DMS114 treated with DMSO at 0.1 percent for 48 hours (cell line): ENCODE measurements at regions not wholly inside any gene's neighbourhood (a gene's known extent, or its start where the extent isn't known, plus 50 kb on each side); places are given as distances from the start of the nearest gene placed in this dataset.
"Not testable (repeated sequence)": the region's sequence is repeated elsewhere in the genome, so short reads cannot be mapped to it uniquely, and the experiment has no call there.

ENCODE experiments used
- DNase-seq: peaks from one replicate; lab custom pipeline; 2025; ENCODE audit not compliant: unreplicated experiment; lab: John Stamatoyannopoulos, UW

DNA sequence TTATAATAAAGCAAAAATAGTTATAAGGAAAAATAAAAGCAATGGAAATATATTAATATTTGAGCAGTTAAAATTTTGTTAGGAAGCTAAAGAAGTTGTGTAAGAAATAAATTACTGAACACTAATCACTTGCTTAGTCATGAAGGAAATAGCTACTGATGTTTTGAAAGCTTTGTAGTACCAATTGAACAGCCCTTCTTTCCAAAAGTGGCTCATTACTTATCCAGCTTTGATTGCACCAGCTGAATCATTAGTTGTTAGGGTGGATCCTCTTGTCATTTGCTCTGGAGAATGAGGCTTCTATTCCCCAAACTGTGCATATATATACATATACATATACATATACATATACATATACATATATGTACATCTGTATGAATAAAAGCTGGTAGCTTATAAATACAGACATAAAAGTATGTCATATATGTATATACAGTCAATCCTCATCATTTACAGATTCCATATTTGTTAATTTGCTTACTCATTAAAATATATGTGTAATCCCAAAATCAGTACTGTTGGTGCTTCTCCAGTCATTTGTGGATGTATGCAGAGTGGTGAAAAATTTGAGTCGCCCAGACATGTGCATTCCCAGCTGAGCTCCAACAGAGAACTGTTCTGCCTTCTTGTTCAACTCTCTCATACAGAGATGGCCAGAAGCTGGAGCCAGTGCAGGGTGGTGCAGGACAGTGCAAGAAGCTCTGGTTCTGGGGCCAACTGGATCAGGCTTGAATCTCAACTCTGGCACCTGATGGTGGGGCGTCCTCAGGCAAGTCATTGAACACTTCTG is 214.1 kb downstream of the RPAP3 start:
- no peak for DNase-seq

DNA sequence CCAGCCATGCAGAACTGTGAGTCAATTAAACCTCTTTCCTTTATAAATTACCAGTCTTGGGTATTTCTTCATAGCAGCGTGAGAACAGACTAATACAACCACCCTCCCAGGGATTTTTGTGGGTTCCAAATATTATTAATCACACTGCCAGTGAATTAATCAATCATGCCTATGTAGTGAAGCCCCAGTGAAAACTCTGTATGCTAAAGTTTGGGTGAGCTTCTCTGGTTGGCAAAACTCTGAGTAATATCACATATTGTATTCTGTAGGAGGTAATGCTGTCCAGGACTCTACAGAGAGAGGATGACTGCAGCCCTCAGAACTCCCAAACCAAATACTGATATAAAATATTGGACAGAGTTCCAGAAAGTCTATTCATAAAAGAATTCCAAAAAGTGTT is 216.9 kb downstream of the RPAP3 start:
- no peak for DNase-seq

DNA sequence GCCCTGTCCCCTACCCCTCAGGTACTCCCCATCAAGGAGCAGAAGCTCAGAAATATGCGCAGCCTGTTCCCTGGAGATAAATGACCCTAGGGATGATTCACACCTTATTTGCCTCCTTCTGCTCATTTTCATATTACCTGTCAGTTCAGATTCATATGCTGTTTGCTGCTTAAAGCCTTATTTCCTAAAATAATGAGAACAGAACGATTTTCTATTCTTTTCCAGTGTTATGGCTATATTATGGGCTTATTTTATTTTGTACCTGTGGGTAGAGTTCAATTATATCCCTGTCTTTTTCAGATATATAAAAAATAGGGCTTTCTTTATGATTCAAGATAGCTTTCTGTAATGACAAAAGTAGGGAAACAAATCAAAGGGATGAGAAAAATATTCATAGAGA is 224.8 kb downstream of the RPAP3 start:
- no peak for DNase-seq

DNA sequence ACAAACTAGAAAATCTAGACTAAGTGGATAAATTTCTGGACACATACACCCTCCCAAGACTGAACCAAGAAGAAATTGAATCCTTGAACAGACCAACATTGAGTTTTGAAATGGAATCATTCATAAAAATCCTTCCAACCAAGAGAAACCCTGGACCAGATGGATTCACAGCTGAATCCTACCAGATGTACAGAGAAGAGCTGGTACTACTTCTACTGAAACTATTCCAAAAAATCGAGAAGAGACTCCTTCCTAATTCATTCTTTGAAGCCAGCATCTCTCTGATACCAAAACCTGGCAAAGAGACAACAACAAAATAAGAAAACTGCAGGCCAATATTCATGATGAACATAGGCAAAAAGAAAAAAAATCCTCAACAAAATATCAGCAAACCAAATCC is 227.4 kb downstream of the RPAP3 start:
- DNase-seq, result no peak

DNA sequence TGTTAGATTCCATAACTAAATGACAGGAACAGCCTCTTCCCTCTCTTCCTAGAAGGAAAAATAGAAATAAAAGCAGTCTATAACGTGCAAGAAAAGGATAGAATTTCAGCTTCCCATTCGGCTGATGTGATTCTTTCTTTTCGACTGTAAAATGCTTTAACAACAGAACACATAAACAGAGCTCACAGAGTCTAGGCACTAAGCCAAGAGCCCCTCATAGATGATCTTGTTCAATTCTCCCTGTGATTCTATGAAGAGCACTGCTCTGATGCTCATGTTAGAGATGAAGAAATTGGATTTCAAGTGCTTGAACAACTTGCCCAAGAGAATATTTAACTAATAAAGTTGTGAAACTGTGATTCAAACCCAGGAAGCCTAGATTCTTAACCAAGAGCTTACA is 232.7 kb downstream of the RPAP3 start:
- DNase-seq, result no peak

DNA sequence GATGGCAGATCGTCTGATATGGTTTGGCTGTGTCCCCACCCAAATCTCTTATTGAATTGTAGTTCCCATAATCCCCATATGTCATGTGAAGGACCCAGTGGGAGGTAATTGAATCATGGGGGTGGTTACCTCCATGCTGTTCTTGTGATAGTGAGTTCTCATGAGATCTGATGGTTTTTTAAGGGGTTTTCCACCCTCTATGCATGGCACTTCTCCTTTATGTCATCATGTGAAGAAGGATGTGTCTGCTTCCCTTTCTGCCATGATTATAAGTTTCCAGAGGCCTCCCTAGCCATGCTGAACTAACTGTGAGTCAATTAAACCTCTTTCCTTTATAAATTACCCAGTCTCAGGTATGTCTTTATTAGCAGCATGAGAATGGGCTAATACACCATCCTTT is 235.5 kb downstream of the RPAP3 start:
- DNase-seq, result not testable (repeated sequence)

DNA sequence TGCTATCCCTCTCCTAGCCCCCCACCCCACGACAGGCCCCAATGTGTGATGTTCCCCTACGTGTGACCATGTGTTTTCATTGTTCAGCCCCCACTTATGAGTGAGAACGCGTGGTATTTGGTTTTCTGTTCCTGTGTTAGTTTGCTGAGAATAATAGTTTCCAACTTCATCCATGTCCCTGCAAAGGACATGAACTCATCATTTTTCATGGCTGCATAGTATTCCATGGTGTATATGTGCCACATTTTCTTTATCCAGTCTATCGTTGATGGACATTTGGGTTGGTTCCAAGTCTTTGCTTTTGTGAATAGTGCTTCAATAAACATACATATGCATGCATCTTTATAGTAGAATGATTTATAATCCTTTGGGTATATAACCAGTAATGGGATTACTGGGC is 241.9 kb downstream of the RPAP3 start:
- not testable (repeated sequence) for DNase-seq

DNA sequence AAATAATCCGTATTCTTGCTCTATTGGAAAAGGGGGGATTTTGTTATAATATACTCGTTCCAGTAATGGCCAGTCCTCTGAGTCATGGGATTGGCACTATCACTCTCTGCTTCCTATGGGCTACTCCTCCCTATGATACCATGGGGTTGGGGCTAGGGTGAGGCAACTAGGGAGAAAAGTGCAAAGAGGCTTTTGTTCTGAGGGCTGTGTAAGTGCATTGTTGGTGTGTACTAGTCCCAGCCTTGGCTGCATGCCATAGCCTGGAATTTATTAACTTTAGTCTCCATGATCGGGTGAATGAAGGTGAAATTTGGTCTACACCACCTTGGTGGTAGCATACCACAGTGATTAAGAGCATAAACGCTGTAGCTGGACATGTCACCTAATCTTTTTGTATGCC is 247.6 kb downstream of the RPAP3 start:
- DNase-seq, result no peak

DNA sequence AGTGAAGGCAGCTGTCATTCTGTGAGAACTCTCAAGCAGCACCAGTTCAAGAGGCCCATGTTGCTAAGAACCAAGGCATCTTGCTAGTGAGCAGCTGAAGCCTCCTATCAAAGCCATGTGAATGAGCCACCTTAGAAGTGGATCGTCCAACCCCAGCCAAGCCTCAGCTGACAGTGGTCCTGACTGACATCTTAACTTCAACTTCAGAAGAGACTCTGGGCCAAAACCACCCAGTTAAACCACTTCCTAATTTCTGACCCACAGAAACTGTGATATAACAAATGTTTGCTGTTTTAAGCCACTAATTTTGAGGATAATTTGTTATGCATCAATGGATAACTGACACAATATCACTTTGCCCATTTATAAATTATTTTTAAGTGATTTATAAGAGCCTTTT is 256.0 kb downstream of the RPAP3 start:
- no peak for DNase-seq

DNA sequence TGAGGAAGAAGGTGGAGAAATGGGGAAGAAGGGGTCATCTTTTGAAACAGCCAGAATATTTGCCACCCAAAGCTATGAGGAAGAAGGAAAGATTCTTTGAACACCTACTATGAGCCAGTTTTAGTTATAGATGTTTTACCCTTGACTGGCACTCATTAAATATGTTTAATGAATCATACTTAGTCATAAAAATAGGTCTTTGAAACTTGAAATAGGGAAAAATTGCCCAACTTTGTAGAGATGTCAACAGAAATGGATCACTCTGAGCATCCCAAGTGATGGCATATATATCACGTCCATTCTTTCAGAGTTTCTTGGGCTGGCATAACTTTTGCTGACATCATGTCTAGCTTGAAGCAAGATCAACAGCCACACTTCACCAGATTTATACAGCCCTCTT is 263.5 kb downstream of the RPAP3 start:
- no peak for DNase-seq

DNA sequence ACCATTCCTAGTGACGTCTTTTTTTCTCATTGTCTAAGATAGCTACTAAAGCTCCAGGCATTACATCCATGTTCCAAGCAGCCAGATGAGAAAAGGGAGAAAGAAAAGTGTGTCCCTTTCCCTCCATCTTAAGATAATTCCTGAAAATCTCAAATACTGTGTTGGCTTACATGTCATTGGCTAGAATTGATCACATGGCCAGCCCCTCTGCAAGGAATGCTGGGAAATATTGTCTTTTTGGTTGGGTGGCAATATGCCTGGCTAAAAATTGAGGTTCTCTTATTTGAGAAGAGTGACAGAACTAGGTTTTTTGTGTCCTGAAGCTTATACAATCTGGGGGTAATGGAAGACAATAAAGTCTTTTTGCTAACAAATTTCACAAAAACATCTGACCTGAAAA is 264.3 kb downstream of the RPAP3 start:
- DNase-seq, result no peak

DNA sequence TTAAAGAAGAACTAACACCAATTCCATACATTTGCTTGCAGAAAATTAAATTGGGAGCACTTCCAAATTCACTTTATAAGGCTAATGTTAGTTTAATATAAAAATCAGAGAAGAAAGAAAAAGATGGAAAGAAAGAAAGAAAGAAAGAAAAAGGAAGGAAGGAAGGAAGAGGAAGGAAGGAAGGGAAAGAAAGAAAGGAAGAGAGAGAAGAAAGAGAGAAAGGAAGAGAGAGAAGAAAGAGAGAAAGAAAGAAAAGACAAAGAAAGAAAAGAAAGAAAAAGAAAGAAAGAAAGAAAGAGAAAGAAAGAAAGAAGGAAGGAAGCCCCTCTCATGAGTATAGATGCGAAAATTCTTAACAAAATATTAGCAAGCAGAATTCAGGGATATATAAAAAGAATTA is 267.7 kb downstream of the RPAP3 start:
- DNase-seq, result no peak

DNA sequence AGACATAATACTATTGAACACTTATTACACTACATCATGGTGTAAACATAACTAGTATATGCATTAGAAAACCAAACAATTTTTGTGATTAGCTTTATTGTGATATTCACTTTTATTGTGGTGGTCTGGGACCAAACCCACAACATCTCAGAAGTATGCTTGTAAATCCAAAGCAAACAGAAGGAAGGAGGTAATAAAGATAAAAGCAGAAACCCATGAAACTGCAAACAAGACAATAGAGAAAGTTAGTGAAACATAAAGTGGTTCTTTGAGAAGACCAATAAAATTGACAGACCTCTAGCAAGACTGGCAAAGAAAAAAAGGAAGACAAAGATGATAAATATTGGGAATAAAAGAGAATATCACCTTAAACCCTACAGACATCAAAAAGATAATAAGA is 268.3 kb downstream of the RPAP3 start:
- no peak for DNase-seq

DNA sequence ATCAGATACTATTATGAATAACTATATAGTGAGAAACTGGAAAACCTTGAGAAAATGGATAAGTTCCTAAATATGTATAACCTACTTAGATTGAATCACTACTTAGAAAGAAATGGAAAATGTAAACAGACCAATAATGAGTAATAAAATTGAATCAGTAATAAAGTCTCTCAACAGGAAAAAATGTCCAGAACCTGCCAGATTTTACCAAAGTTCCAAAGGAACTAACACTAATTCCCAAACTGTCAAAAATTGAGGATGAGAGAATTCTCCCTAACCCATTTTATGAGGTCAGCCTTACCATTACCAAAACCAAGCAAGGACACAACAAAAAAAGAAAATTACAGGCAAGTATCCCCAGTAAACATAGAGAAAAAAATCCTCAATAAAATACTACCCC is 272.0 kb downstream of the RPAP3 start:
- DNase-seq, result no peak

DNA sequence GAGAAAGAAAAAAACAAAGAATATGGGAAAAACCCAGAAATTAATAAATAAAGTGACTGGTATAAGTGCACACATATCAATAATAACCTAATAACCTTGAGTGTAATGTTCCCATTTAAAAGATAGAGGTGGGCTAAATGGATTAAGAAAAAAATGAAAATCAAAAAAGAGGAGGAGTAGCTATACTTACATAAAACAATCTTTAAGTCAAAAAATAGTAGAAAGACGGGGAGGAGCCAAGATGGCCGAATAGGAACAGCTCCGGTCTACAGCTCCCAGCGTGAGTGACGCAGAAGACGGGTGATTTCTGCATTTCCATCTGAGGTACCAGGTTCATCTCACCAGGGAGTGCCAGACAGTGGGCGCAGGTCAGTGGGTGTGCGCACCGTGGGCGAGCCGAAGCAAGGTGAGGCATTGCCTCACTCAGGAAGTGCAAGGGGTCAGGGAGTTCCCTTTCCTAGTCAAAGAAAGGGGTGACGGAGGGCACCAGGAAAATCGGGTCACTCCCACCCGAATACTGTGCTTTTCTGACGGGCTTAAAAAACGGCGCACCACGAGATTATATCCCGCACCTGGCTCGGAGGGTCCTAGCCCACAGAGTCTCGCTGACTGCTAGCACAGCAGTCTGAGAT is 279.0 kb downstream of the RPAP3 start:
- DNase-seq, result not testable (repeated sequence)

DNA sequence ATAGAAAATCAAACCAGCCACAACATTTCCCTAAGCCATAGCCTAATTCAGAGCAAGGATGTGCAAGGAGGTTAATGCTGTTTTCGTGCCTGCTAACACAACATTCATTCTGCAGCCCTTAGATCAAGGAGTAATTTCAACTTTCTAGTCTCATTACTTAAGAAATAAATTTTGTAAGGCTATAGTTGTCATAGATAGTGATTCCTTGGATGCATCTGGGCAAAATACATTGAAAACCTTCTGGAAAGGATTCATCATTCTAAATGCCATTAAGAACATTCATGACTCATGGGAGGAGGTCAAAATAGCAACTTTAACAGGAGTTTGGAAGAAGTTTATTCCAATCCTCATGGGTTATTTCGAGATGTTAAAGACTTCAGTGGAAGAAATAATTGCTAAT is 283.2 kb downstream of the RPAP3 start:
- no peak for DNase-seq

DNA sequence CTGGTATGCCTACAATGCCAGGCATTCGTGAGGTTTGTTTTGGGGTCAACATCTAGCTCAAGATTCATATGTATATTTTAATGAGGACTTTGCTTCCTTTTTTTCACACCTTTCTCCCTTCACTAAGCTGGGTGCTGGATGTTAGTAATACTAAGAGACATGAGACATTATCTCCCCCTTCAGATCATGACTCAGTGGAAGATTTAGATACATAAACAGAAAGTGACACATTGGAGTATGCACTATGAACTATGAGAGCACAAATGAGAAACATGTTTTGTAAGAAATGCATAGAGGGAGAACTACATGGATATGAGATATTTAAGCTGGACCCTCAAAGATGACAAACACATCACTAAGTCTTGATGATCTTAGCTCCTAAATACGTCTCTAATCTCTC is 286.3 kb downstream of the RPAP3 start:
- DNase-seq, result no peak

DNA sequence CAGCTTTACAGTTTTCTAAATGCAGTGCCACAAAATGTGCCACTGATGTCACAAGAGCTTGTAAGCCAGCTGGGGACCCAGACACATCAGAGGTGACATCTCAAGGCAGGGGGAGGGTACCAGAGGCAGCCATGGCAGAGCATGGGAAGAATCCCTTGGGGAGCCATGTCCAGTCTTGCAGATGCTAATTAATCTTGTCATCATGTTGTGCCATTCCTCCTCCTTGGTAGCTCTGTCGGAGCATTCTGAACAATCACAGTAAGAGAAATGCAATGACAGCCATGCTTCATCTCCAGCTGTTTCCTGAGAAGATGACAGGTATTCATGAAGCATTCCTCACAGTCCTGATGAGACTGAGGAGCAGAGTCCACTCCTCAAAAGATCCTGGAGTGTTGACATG is 287.9 kb downstream of the RPAP3 start:
- no peak for DNase-seq

DNA sequence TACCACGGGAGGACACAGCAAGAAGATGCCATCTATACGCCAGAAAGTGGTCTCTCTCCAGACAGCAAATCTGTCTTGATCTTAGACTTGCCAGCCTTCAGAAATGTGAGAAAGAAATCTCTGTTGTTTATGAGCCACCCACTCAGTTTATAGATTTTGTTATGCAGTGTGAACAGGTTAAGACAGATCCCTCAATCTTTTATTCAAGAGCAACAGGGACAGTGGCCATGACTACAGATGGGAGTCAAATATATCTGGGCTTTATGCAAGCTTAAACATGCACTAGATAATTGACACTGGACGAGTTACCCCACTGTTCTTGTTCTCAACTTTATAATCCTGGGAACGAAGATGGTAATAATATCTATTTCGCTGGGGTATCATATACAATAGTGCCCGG is 288.7 kb downstream of the RPAP3 start:
- no peak for DNase-seq

DNA sequence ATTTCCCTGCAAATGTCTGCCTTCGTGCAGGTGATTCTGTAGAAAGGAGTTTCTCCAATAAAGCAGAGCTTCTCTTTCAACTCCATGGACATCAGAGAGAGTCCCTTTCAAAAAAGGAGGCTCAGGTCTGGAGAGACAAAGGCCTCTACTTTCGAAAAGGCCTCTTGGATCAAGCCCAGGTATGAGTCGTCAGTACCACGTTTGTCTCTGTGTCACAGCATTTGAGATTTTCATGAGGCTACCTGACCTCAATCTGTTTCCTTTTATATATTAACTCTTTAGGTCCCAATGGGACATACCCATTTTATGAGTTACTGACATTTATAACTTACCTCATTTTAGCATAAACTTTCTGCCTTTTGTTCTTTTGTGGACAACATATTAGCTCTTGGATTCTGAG is 290.8 kb downstream of the RPAP3 start:
- no peak for DNase-seq

DNA sequence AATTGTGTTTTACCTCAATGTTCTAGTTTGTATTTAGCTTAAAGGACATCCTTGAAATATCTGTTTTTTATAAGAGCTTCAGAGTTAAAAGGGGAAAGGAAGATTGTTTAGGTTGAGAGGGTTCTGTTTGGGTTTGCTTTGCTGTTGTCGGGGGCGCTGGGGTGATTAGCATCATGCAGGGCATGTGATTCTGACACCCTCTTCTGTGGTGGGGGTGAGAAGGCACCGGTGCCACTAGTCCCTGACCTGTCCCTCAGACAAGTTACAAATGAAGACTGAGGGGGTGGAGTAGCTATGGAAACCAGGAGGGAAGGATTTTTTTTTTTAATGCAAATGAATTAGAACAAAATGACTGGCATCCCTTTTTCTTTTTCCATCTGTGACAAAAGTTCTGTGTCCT is 291.3 kb downstream of the RPAP3 start:
- DNase-seq, result no peak

DNA sequence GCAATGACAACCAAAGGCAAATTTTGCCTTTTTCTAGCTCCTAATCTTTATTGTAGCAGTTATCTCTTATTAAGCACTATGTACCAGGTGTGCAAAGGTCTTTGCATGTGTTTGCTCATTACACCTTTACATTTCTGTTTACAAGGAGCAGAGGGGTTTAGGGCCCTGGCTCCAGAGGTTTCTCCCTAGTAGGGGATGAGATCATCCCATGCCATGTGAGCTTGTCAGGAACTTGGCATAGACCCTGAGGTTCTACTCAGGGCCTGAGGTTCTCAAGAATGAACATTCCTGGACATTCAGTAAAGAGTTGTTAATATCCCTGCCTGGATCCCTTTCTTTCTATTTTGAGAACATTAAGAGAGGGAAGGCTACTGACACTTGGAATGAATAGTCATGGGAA is 292.0 kb downstream of the RPAP3 start:
- no peak for DNase-seq
